Subcutaneous abdominal adipose tissue (tissue), 5 donors: ENCODE measurements at regions not wholly inside any gene's neighbourhood (a gene's known extent, or its start where the extent isn't known, plus 50 kb on each side); places are given as distances from the start of the nearest gene placed in this dataset.

ENCODE experiments used
- H3K27ac ChIP-seq: one replicate; pipeline ENCODE4 v1.7.0; 2013; ENCODE audit warnings: low read depth, mild to moderate bottlenecking, inconsistent platforms, low read length, moderate library complexity
- H3K27me3 ChIP-seq, 5 donors: one replicate each; pipeline ENCODE4 v1.7.0; 2013; ENCODE audit warnings: low read length in 5 of 5, inconsistent platforms in 1 of 5; ENCODE audit not compliant: control insufficient read depth in 5 of 5, insufficient read depth in 4 of 5
- H3K36me3 ChIP-seq, 5 donors: one replicate each; pipeline ENCODE4 v1.7.0; 2013; ENCODE audit warnings: low read length in 5 of 5; ENCODE audit not compliant: control insufficient read depth in 5 of 5, insufficient read depth in 5 of 5
- H3K4me1 ChIP-seq, 5 donors: one replicate each; pipeline ENCODE4 v1.7.0; 2013; ENCODE audit warnings: low read length in 5 of 5, mild to moderate bottlenecking in 3 of 5, moderate library complexity in 1 of 5; ENCODE audit not compliant: control insufficient read depth in 5 of 5, insufficient read depth in 5 of 5
- H3K4me3 ChIP-seq, 5 donors: one replicate each; pipeline ENCODE4 v1.7.0; 2013; ENCODE audit warnings: low read length in 5 of 5, low read depth in 1 of 5
- H3K9ac ChIP-seq, 5 donors: one replicate each; pipeline ENCODE4 v1.7.0; 2013; ENCODE audit warnings: low read length in 5 of 5, mild to moderate bottlenecking in 4 of 5, moderate library complexity in 3 of 5
- H3K9me3 ChIP-seq, 5 donors: one replicate each; pipeline ENCODE4 v1.7.0; 2013; ENCODE audit warnings: low read length in 5 of 5; ENCODE audit not compliant: control insufficient read depth in 5 of 5
- donor health status: healthy.
- donor health status: healthy.
- donor health status: healthy.
- donor health status: healthy.
- donor health status: healthy.

DNA sequence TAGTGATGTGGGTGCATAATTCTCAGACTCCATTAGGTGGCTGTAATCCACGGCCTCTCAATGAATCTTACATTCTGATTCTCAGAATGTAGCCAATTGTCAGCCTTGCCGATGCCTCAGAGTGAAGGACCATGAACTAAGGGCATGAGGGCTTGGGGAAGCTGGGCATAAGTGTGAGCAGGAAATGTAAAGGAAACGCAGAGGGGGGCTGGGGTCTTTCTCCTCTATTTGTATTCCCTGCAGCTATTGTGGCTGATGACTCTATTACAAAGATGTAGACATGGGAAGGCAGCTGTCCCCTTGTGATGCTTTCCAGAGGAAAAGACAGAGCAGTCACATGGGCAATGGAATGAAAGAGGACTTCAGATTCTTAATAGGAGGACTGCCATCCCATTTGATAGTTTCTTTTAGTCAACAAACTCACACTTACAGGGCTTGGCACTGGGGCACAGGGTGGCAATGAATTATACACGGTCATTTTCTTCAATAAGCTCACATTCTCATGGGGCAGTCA lies 353.2 kb upstream of the PKDCC start:
- Histone ChIP-seq H3K36me3 (no peaks in the 10 kb centered on the region), H3K9me3 (no peaks in the 10 kb centered on the region), H3K4me3 (no peak overlapping the region), H3K27me3 (no peaks in the 10 kb centered on the region), H3K27ac (no peak overlapping the region), H3K9ac (no peak overlapping the region), H3K4me1 (peaks cover 0 to 8% (median 4%) of the 10 kb centered on the region in 5 donors)

DNA sequence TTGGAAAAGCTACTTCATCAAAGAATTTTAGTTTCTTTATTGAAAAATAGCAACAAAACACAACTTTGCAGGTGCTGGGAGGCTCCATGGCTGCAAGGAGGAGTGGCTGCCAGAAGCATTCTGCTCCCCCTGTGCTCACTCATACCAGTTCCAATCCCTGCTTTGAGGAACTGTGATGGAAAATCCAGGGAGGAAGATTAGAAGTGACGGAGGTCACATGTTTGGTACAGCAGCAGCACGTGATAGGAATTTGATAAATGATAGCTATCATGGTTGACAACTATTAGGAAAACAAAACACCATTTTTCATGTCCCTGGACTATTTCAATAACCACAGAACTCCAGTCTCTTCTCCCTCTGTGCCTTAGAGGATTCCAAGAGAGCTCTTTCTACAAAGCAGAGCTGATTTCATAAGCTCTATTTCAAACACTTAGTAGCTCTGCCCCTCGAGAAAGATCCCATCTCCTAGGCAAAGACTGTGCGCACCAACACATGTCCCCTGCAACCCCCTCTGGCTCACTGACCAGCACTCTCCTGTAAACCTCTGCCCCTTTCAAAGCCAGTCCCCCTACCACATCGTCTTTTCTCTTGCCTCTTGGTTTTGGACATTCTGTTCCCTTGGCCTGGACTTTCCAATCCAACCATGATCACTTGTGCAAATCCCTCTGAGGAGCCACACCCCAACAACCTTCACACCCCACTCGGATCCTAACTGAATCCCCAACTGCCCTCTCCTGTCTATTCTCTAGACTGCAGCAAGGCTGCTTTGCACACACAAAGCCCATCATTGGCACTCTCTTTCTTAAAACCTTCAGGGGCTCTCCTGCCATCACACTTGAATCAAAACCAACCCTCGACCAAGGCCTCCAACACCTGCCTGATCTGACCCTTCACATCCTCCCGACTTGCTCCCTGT lies 352.4 kb upstream of the PKDCC start:
- Histone ChIP-seq H3K4me1 (peaks cover 0 to 8% (median 4%) of the 10 kb centered on the region in 5 donors), H3K4me3 (no peak overlapping the region), H3K36me3 (no peaks in the 10 kb centered on the region), H3K27me3 (no peaks in the 10 kb centered on the region), H3K27ac (no peak overlapping the region), H3K9ac (no peak overlapping the region), H3K9me3 (no peaks in the 10 kb centered on the region)

DNA sequence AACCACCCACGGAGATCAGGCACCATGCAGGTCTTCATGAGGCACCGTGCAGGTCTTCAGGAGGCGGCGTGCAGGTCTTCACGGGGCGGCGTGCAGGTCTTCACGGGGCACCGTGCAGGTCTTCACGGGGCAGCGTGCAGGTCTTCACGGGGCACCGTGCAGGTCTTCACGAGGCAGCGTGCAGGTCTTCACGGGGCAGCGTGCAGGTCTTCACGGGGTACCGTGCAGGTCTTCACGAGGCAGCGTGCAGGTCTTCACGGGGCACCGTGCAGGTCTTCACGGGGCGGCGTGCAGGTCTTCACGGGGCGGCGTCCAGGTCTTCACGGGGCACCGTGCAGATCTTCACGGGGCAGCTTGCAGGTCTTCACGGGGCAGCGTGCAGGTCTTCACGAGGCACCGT lies 350.4 kb upstream of the PKDCC start:
- no peak overlapping the region for H3K9ac ChIP-seq
- no peaks in the 10 kb centered on the region for H3K27me3 ChIP-seq
- H3K9me3 ChIP-seq: no peaks in the 10 kb centered on the region
- H3K4me1 ChIP-seq: peaks cover 0 to 8% (median 4%) of the 10 kb centered on the region in 5 donors
- no peak overlapping the region for H3K27ac ChIP-seq
- H3K4me3 ChIP-seq: no peak overlapping the region
- no peaks in the 10 kb centered on the region for H3K36me3 ChIP-seq

DNA sequence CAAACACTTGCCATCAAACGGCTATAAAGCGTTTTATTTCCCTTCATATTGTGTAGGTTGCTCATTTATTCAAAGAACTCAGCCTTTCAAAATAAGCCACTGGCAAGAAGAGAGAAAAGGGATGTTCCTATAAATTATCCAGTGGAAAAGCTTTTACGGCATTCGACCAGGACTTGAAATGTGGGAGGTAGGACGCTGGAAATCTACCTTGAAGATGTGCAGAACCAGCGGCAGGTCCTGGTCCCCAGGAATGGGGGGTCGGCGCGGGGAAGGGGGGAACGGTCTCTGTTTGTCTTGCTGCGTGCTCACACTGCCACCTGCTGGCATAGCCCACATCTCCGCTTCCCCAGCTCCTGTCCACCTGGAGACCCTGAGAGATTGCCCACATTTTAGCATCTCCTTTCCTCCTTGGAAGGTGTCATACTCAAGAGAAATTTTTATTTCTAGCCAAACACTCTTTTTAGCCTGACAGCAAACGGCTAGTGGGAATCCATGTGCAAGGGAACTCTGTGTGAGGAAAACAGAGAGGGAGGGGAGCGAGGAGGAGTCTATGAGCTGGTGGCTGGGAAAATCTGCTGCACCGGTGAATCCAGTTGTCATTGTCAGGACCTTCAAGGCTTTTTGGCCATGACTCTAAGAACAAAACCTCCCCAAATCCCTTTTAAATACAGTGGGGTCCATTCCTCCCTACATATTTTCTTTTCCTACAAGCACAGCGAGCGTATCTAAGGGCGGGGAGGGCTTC lies 349.0 kb upstream of the PKDCC start:
- peaks cover 0 to 8% (median 4%) of the 10 kb centered on the region in 5 donors for H3K4me1 ChIP-seq
- H3K9ac ChIP-seq: no peak overlapping the region
- H3K27me3 ChIP-seq: no peaks in the 10 kb centered on the region
- H3K9me3 ChIP-seq: no peaks in the 10 kb centered on the region
- H3K27ac ChIP-seq: no peak overlapping the region
- peak overlapping the region in 1 of 5 donors; percentile 25 for H3K4me3 ChIP-seq
- H3K36me3 ChIP-seq: no peaks in the 10 kb centered on the region

DNA sequence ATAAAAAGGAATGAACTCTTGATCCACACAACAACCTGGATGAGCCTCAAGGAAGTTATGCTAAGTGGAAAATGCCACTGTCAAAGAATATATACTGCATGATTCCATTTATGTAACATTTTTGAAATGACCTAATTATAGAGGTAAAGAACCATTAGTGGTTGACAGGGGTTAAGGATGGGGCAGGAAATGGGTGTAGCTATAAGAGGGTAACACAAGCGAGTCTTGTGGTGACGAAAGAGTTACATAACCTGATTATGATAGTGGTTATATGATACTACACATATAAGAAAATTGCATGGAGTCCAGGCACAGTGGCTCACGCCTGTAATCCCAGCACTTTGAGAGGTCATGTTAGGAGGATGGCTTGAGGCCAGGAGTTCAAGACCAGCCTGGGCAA lies 346.6 kb upstream of the PKDCC start:
- Histone ChIP-seq H3K27ac (no peak overlapping the region), H3K9me3 (no peaks in the 10 kb centered on the region), H3K4me1 (peaks cover 0 to 4% (median 4%) of the 10 kb centered on the region in 5 donors), H3K36me3 (no peaks in the 10 kb centered on the region), H3K9ac (no peak overlapping the region), H3K4me3 (no peak overlapping the region), H3K27me3 (no peaks in the 10 kb centered on the region)

DNA sequence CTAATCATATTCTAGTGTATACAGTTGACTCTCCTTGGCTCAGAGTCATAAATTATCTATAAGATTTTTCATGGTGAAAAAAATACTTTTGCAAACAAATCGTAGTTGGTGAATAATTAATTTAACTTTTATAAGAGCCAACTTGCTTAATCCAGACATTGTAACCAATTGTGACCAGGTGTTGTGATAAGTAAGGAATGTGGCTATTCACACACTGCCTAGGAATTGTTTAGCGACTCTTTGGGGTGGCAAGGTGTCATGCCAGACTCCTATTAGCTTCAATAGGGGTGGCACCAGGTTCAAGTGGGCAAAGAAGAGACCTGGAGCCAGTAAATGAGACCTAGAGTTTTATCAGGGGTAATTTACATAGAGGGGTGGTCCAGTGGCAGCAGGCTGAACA lies 344.7 kb upstream of the PKDCC start:
- Histone ChIP-seq H3K27ac (no peak overlapping the region), H3K27me3 (no peaks in the 10 kb centered on the region), H3K36me3 (no peaks in the 10 kb centered on the region), H3K9me3 (no peaks in the 10 kb centered on the region), H3K9ac (no peak overlapping the region), H3K4me3 (no peak overlapping the region), H3K4me1 (peaks cover 0 to 4% (median 4%) of the 10 kb centered on the region in 5 donors)

DNA sequence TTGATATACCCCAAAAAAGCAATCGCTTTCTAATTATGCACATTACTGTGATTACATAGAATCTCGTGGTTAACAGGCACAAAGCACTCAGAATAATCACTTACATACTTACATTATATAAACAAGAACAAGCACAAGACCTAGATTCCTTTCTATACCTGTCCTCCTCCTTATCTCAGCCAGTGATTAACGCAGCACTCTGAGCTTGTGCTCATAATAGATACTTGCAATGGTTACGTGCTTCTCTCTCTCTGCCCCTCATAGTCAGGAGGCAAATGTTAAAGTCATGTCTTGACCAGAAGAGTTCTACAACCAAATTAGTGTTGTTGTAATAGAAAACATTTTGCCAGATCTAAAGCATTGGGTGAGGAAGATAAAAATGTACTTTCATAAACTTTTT lies 342.2 kb upstream of the PKDCC start:
- Histone ChIP-seq H3K36me3 (no peaks in the 10 kb centered on the region), H3K4me3 (no peak overlapping the region), H3K9me3 (no peaks in the 10 kb centered on the region), H3K9ac (no peak overlapping the region), H3K27ac (no peak overlapping the region), H3K4me1 (peaks cover 0 to under 1% (median 0%) of the 10 kb centered on the region in 5 donors), H3K27me3 (no peaks in the 10 kb centered on the region)

DNA sequence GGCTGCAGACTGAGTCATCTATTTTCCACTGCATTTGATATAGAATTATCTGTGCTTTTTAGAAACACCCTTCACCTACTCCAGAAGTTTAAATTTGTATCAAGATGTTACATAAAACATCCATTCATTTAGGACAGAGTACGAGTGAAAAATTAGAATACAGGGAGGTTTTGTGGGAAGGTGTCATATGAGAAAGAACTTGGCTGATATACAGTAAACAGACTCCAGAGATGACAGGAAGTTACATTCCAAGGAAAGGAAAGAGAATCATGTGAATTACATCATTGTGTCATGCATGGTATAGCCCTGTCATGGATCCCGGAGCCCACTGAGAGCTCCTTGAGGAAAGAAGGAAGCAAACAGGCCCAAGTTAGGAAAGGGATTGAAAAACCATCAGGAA lies 341.5 kb upstream of the PKDCC start:
- Histone ChIP-seq H3K9ac (no peak overlapping the region), H3K27ac (no peak overlapping the region), H3K4me1 (peaks cover 0 to 6% (median 0%) of the 10 kb centered on the region in 5 donors), H3K4me3 (no peak overlapping the region), H3K9me3 (no peaks in the 10 kb centered on the region), H3K27me3 (no peaks in the 10 kb centered on the region), H3K36me3 (no peaks in the 10 kb centered on the region)

DNA sequence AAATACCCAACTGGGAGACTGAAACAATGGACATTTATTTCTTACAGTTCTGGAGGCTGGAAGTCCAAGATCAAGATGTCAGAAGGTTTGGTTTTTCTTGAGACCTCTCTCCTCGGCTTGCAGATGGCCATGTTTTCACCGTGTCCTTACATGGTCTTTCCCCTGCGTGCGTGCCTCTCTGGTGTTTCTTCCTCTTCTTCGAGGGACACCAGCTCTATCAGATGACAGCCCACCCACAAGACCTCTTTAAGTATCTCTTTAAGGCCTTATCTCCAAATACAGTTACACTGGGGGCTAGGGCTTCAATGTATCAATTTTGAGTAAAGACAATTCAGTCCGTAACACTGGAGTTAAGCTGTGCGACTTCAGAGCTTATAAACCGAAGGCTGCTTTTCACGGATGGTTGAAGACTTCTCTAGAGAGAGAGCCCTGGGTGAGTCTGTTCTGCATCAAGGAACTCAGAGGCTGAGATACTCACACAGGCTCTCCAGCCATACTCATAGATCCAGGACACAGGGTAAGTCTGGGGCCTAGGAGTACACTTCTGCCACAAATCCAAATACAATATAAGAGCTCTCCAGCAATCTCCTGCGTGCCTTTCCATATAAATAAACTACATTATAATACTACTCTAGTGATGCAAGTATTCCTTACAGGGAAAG lies 339.9 kb upstream of the PKDCC start:
- H3K4me1 ChIP-seq: peaks cover 0 to 7% (median 0%) of the 10 kb centered on the region in 5 donors
- H3K27me3 ChIP-seq: no peaks in the 10 kb centered on the region
- H3K9me3 ChIP-seq: no peaks in the 10 kb centered on the region
- no peak overlapping the region for H3K27ac ChIP-seq
- H3K9ac ChIP-seq: no peak overlapping the region
- no peak overlapping the region for H3K4me3 ChIP-seq
- no peaks in the 10 kb centered on the region for H3K36me3 ChIP-seq
